Posterior cingulate gyrus (tissue), 11 donors: ENCODE measurements at regions not wholly inside any gene's neighbourhood (a gene's known extent, or its start where the extent isn't known, plus 50 kb on each side); places are given as distances from the start of the nearest gene placed in this dataset.

Experiments used
- DNase-seq, 10 donors: peaks; one replicate each; pipeline versions ENCODE4 v3.0.0 to v3.0.0-alpha.2; 2020 to 2021; ENCODE audit warnings: mixed read lengths in 3 of 10
- intact Hi-C: fragments of 100-400 bp; cut with DNase I; formaldehyde crosslinking; loops from one replicate; pipeline ENCODE4 v1.15.1; 2023

- no peak for DNase-seq
- intact Hi-C loops: loop anchor here (5.0 kb wide), 1 partner anchor 296 kb away; no protein-coding TSS in a partner anchor
Observed at GRCh38 chr17:79411419-79411818, 199.4 kb downstream of the RBFOX3 start.

GRCh38 chr17:79410681-79411080 lies 200.2 kb downstream of the RBFOX3 start:
- DNase-seq: no peak
- intact Hi-C loops: loop anchor here (5.0 kb wide), 1 partner anchor 297 kb away; no protein-coding TSS in a partner anchor

- no peak for DNase-seq
Observed at GRCh38 chr17:79408251-79408650, 202.6 kb downstream of the RBFOX3 start.

GRCh38 chr17:79407385-79407784 lies 203.5 kb downstream of the RBFOX3 start:
- DNase-seq: no peak
- intact Hi-C loops: no loop called here

More at GRCh38 chr17:79408251-79408650, 202.6 kb downstream of the RBFOX3 start:
- intact Hi-C loops: no loop called here

GRCh38 chr17:79406316-79406715 lies 204.5 kb downstream of the RBFOX3 start:
- DNase-seq: no peak
- intact Hi-C loops: no loop called here

- no peak for DNase-seq
- intact Hi-C loops: no loop called here
Observed at GRCh38 chr17:79405823-79406222, 205.0 kb downstream of the RBFOX3 start.

GRCh38 chr17:79404136-79404911 lies 206.5 kb downstream of the RBFOX3 start:
- intact Hi-C loops: no loop called here
- no peak for DNase-seq

- intact Hi-C loops: no loop called here
- no peak for DNase-seq
Observed at GRCh38 chr17:79401704-79402674, 208.9 kb downstream of the RBFOX3 start.

GRCh38 chr17:79400989-79401703 lies 209.7 kb downstream of the RBFOX3 start:
- intact Hi-C loops: no loop called here
- peak; percentile 63 to 97 (median 74) for DNase-seq

GRCh38 chr17:79399610-79400144 lies 211.2 kb downstream of the RBFOX3 start:
- DNase-seq: no peak
- intact Hi-C loops: no loop called here

- intact Hi-C loops: no loop called here
- DNase-seq: no peak
Observed at GRCh38 chr17:79398441-79398840, 212.4 kb downstream of the RBFOX3 start.

GRCh38 chr17:79396696-79397095 lies 214.2 kb downstream of the RBFOX3 start:
- DNase-seq: no peak
- intact Hi-C loops: no loop called here

- DNase-seq: no peak
- intact Hi-C loops: no loop called here
Observed at GRCh38 chr17:79395545-79395944, 215.3 kb downstream of the RBFOX3 start.

- DNase-seq: no peak
- intact Hi-C loops: no loop called here
Observed at GRCh38 chr17:79395066-79395465, 215.8 kb downstream of the RBFOX3 start.

- intact Hi-C loops: loop anchor here (1.0 to 5.0 kb wide), 2 partner anchors 306 to 371 kb away; partner anchors contain the start of gene C1QTNF1
- DNase-seq: peak; percentile 66 to 98 (median 88)
Observed at GRCh38 chr17:79393358-79394052, 217.3 kb downstream of the RBFOX3 start.

GRCh38 chr17:79392598-79392997 lies 218.3 kb downstream of the RBFOX3 start:
- intact Hi-C loops: loop anchor here (5.0 kb wide), 1 partner anchor 370 kb away; the partner anchor contains the start of gene C1QTNF1
- no peak for DNase-seq

- intact Hi-C loops: loop anchor here (5.0 kb wide), 1 partner anchor 369 kb away; the partner anchor contains the start of gene C1QTNF1
- peak; percentile 55 to 95 (median 80) for DNase-seq
Observed at GRCh38 chr17:79391376-79392233, 219.2 kb downstream of the RBFOX3 start.

- intact Hi-C loops: loop anchor here (5.0 kb wide), 1 partner anchor 368 kb away; the partner anchor contains the start of gene C1QTNF1
- no peak for DNase-seq
Observed at GRCh38 chr17:79389896-79390295, 221.0 kb downstream of the RBFOX3 start.
